Trophoblast cell (in vitro differentiated cells and primary cell): ENCODE measurements at regions not wholly inside any gene's neighbourhood (a gene's known extent, or its start where the extent isn't known, plus 50 kb on each side); places are given as distances from the start of the nearest gene placed in this dataset.

Source experiments
- DNase-seq, 2 donors: peaks; one replicate each; pipeline ENCODE4 v3.0.0-alpha.2; 2016
- H2AFZ ChIP-seq: 2 replicates; pipeline ENCODE4 v1.6.1; 2013; ENCODE audit warnings: low read length, moderate library complexity, mild to moderate bottlenecking; ENCODE audit not compliant: insufficient read depth, poor library complexity
- H2AK5ac ChIP-seq: 2 replicates; pipeline ENCODE4 v1.6.1; 2013; ENCODE audit warnings: mild to moderate bottlenecking, low read length
- H2BK120ac ChIP-seq: 2 replicates; pipeline ENCODE4 v1.6.1; 2013; ENCODE audit warnings: low read length, mild to moderate bottlenecking, moderate library complexity; ENCODE audit not compliant: insufficient read depth, poor library complexity
- H2BK12ac ChIP-seq: 2 replicates; pipeline ENCODE4 v1.6.1; 2013; ENCODE audit warnings: mild to moderate bottlenecking, low read length, moderate library complexity
- H2BK5ac ChIP-seq: 2 replicates; pipeline ENCODE4 v1.6.1; 2013; ENCODE audit warnings: low read length, low read depth, moderate library complexity, mild to moderate bottlenecking; ENCODE audit not compliant: poor library complexity
- H3K14ac ChIP-seq: 2 replicates; pipeline ENCODE4 v1.6.1; 2013; ENCODE audit warnings: mild to moderate bottlenecking, low read length
- H3K18ac ChIP-seq: 2 replicates; pipeline ENCODE4 v1.6.1; 2013; ENCODE audit warnings: mild to moderate bottlenecking, low read length
- H3K23ac ChIP-seq: 2 replicates; pipeline ENCODE4 v1.6.1; 2013; ENCODE audit warnings: low read length
- H3K27ac ChIP-seq: 2 replicates; pipeline ENCODE4 v1.5.1; 2013; ENCODE audit warnings: low read depth, mild to moderate bottlenecking, inconsistent platforms, low read length, moderate library complexity
- H3K27me3 ChIP-seq: 2 replicates; pipeline ENCODE4 v1.6.1; 2013; ENCODE audit warnings: inconsistent platforms, mild to moderate bottlenecking, low read length, moderate library complexity; ENCODE audit not compliant: insufficient read depth
- H3K36me3 ChIP-seq, 2 experiments: 1 replicate in 1 of 2; 2 replicates in 1 of 2; pipeline ENCODE4 v1.6.1; 2013; ENCODE audit warnings: low read length in 2 of 2, mild to moderate bottlenecking in 2 of 2, moderate library complexity in 1 of 2; ENCODE audit not compliant: insufficient read depth in 2 of 2, control insufficient read depth in 1 of 2
- H3K4ac ChIP-seq: 2 replicates; pipeline ENCODE4 v1.6.1; 2013; ENCODE audit warnings: low read depth, mild to moderate bottlenecking, low read length, moderate library complexity
- H3K4me1 ChIP-seq, 2 experiments: 1 replicate in 1 of 2; 2 replicates in 1 of 2; pipeline ENCODE4 v1.6.1; 2013; ENCODE audit warnings: low read length in 2 of 2, mild to moderate bottlenecking in 2 of 2, moderate library complexity in 1 of 2; ENCODE audit not compliant: insufficient read depth in 2 of 2, control insufficient read depth in 1 of 2
- H3K4me2 ChIP-seq: 2 replicates; pipeline ENCODE4 v1.6.1; 2013; ENCODE audit warnings: inconsistent platforms, mild to moderate bottlenecking, low read length, moderate library complexity
- H3K4me3 ChIP-seq: 2 replicates; pipeline ENCODE4 v1.5.1; 2013; ENCODE audit warnings: mild to moderate bottlenecking, low read depth, low read length, inconsistent platforms
- H3K79me1 ChIP-seq: one replicate; pipeline ENCODE4 v1.6.1; 2013; ENCODE audit warnings: low read length
- H3K79me2 ChIP-seq: 2 replicates; pipeline ENCODE4 v1.6.1; 2013; ENCODE audit warnings: low read length, mild to moderate bottlenecking; ENCODE audit not compliant: control insufficient read depth, insufficient read depth, poor library complexity
- H3K9ac ChIP-seq: 2 replicates; pipeline ENCODE4 v1.6.1; 2013; ENCODE audit warnings: mild to moderate bottlenecking, low read length
- H3K9me3 ChIP-seq: 2 replicates; pipeline ENCODE4 v1.6.1; 2013; ENCODE audit warnings: low read depth, mild to moderate bottlenecking, control low read depth, inconsistent platforms, low read length; ENCODE audit not compliant: insufficient read depth
- H4K12ac ChIP-seq: 2 replicates; pipeline ENCODE4 v1.6.1; 2013; ENCODE audit warnings: low read depth, mild to moderate bottlenecking, low read length, moderate library complexity
- H4K8ac ChIP-seq: 2 replicates; pipeline ENCODE4 v1.6.1; 2013; ENCODE audit warnings: low read depth, mild to moderate bottlenecking, low read length, moderate library complexity
- H4K91ac ChIP-seq: one replicate; pipeline ENCODE4 v1.6.1; 2013; ENCODE audit warnings: low read depth, mild to moderate bottlenecking, low read length, moderate library complexity
- WGBS: extraction: QIAGEN DNeasy Blood & Tissue Kit; methylation state at CpG from one replicate; pipeline ENCODE4 v1.1.7; 2013; ENCODE audit warnings: missing lambda C conversion rate; ENCODE audit not compliant: insufficient read length, insufficient coverage; ENCODE audit errors: extremely low coverage; 5-methylcytosine and 5-hydroxymethylcytosine counted together

DNA sequence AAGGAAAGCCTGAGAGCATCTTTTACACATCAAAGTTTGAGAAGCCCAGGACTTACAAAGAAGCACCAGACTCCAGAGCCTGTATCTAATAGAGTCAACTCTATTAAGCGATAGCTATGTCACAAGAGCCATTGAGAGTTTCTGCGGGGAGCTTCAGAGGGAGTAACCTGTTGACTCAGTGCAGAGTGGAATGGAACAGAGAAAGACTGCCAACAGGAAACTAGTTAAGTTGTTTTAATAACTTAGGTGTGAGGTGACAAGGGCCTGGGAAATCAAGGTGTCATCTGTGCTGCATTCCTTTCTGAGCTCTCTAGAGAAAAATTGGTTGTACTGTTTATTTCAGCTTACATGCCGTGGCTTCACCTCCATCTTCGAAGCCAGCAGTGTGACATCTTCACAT lies 513.8 kb upstream of the POU3F3 start:
- Histone ChIP-seq H3K36me3 (no peaks in the 10 kb centered on the region), H2BK12ac (no peak overlapping the region), H2AFZ (no peak overlapping the region), H4K91ac (no peak overlapping the region), H3K4me1 (no peaks in the 10 kb centered on the region), H3K27me3 (no peaks in the 10 kb centered on the region), H4K8ac (no peak overlapping the region), H3K9me3 (no peaks in the 10 kb centered on the region), H3K4ac (no peak overlapping the region), H3K9ac (no peak overlapping the region), H2BK120ac (no peak overlapping the region), H3K4me3 (no peak overlapping the region), H2AK5ac (no peak overlapping the region), H3K23ac (no peak overlapping the region), H3K4me2 (no peak overlapping the region), H4K12ac (no peak overlapping the region), H3K18ac (no peak overlapping the region), H3K14ac (no peak overlapping the region), H3K79me1 (no peaks in the 10 kb centered on the region), H2BK5ac (no peak overlapping the region), H3K79me2 (no peaks in the 10 kb centered on the region), H3K27ac (no peak overlapping the region)
- no peak for DNase-seq
- WGBS, result no CpG with 5 or more reads among the region's 4 CpGs

DNA sequence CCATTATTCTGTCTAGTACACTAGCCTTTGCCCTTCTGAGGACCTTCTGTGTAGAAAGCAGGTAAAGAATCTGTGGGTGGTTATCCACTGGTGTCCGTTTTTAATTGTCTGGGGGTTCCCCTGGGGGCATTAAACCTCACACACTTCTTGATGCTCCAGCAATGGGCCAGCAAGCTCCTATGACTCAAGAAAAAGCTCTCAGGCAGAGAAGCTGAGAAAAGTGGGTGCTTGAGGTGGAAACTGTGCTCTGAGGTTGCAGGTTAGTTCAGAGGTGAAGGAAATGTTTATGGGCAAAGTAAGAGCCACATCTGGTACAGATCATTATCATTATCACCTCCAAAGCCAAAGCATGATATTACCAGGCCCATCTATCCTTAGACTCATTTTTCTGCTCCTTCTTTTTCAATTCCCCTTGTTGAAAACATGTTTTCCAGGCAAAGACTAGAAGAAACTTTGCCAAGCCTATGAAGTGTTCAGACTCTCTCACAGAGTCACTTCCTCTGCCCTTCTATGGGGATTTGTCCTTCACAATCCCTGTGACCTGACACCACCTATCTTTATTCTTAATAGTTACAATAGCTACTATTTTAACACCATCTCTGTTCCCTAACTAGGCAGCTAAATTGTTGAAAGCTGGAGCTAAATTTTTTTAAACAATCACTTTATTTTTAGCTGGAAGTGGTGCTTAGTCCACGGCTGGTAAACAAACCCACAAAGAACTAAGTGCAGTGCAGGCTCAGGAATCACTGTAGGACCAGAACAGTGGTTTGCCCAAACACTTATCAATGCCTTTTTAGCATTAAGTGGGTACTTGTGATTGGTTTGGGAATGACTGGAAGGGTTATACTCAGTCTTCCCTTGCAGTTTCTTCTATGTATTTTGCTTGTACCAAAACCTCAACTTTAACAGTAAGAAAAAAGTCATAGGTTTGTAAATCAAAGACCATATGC lies 512.8 kb upstream of the POU3F3 start:
- H3K18ac ChIP-seq, result no peak overlapping the region
- no CpG with 5 or more reads among the region's 2 CpGs for WGBS
- DNase-seq, result no peak
- no peak overlapping the region for H3K27ac ChIP-seq
- no peaks in the 10 kb centered on the region for H3K9me3 ChIP-seq
- H3K36me3 ChIP-seq, result no peaks in the 10 kb centered on the region
- H2AFZ ChIP-seq, result no peak overlapping the region
- H4K12ac ChIP-seq, result no peak overlapping the region
- no peak overlapping the region for H4K91ac ChIP-seq
- H3K23ac ChIP-seq, result no peak overlapping the region
- H2BK5ac ChIP-seq, result no peak overlapping the region
- no peak overlapping the region for H3K4me2 ChIP-seq
- no peaks in the 10 kb centered on the region for H3K27me3 ChIP-seq
- no peaks in the 10 kb centered on the region for H3K79me1 ChIP-seq
- no peaks in the 10 kb centered on the region for H3K4me1 ChIP-seq
- no peak overlapping the region for H2BK120ac ChIP-seq
- H2AK5ac ChIP-seq, result no peak overlapping the region
- H3K4ac ChIP-seq, result no peak overlapping the region
- no peak overlapping the region for H3K4me3 ChIP-seq
- no peak overlapping the region for H3K14ac ChIP-seq
- H4K8ac ChIP-seq, result no peak overlapping the region
- H3K79me2 ChIP-seq, result no peaks in the 10 kb centered on the region
- no peak overlapping the region for H2BK12ac ChIP-seq
- no peak overlapping the region for H3K9ac ChIP-seq

DNA sequence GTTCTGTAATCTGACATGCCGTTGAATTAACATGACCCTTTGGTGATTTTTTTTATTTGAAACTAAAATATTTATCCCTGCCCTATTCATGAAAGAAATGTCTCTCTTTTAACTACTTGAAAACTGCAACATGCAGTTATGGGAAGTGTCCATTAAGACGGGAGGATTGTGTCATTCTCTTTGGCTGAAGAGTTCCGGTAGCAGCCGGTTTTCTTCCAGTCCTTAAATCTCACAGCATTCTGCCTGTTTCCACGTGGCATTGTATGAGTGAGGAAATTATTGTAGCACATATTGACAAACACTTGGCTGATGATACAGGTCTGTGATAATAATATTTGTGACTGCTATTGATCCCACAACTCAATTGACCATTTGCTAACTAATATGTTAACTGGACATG lies 509.6 kb upstream of the POU3F3 start:
- no peaks in the 10 kb centered on the region for H3K9me3 ChIP-seq
- no peak overlapping the region for H3K14ac ChIP-seq
- H2BK120ac ChIP-seq, result no peak overlapping the region
- no peak overlapping the region for H4K8ac ChIP-seq
- H2BK5ac ChIP-seq, result no peak overlapping the region
- H3K79me1 ChIP-seq, result no peaks in the 10 kb centered on the region
- H3K4ac ChIP-seq, result no peak overlapping the region
- H3K79me2 ChIP-seq, result no peaks in the 10 kb centered on the region
- H2BK12ac ChIP-seq, result no peak overlapping the region
- no peaks in the 10 kb centered on the region for H3K36me3 ChIP-seq
- no peak overlapping the region for H4K12ac ChIP-seq
- no peak overlapping the region for H3K4me3 ChIP-seq
- no peak overlapping the region for H3K4me2 ChIP-seq
- H3K18ac ChIP-seq, result no peak overlapping the region
- no peak overlapping the region for H2AK5ac ChIP-seq
- no peaks in the 10 kb centered on the region for H3K27me3 ChIP-seq
- no CpG with 5 or more reads among the region's 5 CpGs for WGBS
- no peak overlapping the region for H3K9ac ChIP-seq
- H4K91ac ChIP-seq, result no peak overlapping the region
- DNase-seq, result no peak
- H2AFZ ChIP-seq, result no peak overlapping the region
- no peak overlapping the region for H3K27ac ChIP-seq
- no peak overlapping the region for H3K23ac ChIP-seq
- no peaks in the 10 kb centered on the region for H3K4me1 ChIP-seq

DNA sequence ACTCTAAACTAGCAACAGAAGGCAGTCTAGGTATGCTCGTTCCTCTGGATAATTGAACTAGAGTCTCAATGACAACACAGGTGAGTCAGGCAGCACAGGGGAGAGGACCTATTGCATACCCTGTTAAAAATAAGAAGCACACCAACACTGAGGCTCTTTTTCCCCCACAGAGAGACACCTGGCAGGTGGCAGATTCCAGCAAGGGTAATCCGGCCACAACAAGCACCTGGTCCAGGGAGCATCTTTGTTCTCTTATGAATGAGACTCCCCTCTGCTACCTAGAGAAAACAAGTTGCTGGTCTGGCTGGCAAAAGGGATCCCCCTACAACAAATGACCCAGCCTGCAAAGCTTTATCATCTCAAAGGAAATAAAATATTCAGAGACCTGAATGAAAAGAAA lies 508.9 kb upstream of the POU3F3 start:
- H2AK5ac ChIP-seq, result no peak overlapping the region
- no CpG with 5 or more reads among the region's 2 CpGs for WGBS
- H2BK5ac ChIP-seq, result no peak overlapping the region
- H3K9ac ChIP-seq, result no peak overlapping the region
- no peak overlapping the region for H3K18ac ChIP-seq
- no peak overlapping the region for H3K4me2 ChIP-seq
- H3K36me3 ChIP-seq, result no peaks in the 10 kb centered on the region
- H3K79me1 ChIP-seq, result no peaks in the 10 kb centered on the region
- H3K4me1 ChIP-seq, result no peaks in the 10 kb centered on the region
- no peak overlapping the region for H3K4ac ChIP-seq
- H3K14ac ChIP-seq, result no peak overlapping the region
- no peak for DNase-seq
- H3K4me3 ChIP-seq, result no peak overlapping the region
- no peaks in the 10 kb centered on the region for H3K27me3 ChIP-seq
- no peak overlapping the region for H2BK12ac ChIP-seq
- no peak overlapping the region for H3K23ac ChIP-seq
- H3K27ac ChIP-seq, result no peak overlapping the region
- H4K91ac ChIP-seq, result no peak overlapping the region
- H4K8ac ChIP-seq, result no peak overlapping the region
- H4K12ac ChIP-seq, result no peak overlapping the region
- no peaks in the 10 kb centered on the region for H3K79me2 ChIP-seq
- no peaks in the 10 kb centered on the region for H3K9me3 ChIP-seq
- no peak overlapping the region for H2BK120ac ChIP-seq
- no peak overlapping the region for H2AFZ ChIP-seq
